ENCODE measurements at regions not wholly inside any gene's neighbourhood (a gene's known extent, or its start where the extent isn't known, plus 50 kb on each side); places are given as distances from the start of the nearest gene placed in this dataset.

DNA sequence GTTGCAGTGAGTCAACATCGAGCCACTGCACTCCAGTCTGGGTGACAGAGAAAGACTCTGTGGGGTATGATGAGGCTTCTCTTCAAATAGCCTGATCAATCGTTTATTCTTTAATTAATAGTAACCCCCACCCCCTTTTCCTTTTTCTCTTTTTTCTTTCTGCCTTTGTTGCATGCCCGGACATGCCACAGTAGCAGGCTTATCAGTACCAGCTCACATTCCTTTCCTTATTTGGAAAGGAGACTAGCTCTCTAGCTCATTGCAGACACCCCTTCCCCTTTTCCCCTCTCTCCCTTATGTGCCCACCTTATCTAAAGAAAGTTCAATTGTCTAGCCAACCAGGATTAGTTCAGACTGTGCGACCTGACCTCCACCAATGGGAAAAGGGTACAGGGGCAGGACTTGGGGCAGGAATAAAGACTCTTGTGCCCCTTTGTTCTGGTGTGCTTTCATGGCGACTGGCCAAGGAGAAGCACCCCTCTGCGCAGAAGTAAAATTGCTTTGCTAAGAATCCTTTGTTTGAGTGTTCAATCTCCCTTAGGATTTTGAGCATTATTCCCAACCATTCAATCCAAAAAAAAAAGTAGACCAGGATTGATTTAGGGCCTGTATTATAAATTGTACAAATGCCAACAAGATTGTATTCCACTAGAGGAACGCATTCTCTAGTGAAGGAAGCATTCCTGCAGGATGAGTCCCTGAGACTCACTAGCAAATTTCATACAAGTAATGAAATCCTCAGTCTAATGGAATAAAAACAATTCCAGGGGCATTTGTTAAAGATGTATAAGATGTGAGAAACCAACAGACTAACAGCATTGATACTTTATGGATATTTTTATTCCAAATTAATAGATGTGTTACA lies 95.8 kb upstream of the SNRPN start:
- TF ChIP-seq, protein P1, sequence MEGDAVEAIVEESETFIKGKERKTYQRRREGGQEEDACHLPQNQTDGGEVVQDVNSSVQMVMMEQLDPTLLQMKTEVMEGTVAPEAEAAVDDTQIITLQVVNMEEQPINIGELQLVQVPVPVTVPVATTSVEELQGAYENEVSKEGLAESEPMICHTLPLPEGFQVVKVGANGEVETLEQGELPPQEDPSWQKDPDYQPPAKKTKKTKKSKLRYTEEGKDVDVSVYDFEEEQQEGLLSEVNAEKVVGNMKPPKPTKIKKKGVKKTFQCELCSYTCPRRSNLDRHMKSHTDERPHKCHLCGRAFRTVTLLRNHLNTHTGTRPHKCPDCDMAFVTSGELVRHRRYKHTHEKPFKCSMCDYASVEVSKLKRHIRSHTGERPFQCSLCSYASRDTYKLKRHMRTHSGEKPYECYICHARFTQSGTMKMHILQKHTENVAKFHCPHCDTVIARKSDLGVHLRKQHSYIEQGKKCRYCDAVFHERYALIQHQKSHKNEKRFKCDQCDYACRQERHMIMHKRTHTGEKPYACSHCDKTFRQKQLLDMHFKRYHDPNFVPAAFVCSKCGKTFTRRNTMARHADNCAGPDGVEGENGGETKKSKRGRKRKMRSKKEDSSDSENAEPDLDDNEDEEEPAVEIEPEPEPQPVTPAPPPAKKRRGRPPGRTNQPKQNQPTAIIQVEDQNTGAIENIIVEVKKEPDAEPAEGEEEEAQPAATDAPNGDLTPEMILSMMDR (conservative IDR thresholded peaks at IDR 0.05), result no peak
- no peak for TF ChIP-seq EZH2 (IDR thresholded peaks at IDR 0.05; ENCODE audit: low read depth)

Measured in PC-9 (cell line).